HepG2 (cell line): ENCODE measurements at regions not wholly inside any gene's neighbourhood (a gene's known extent, or its start where the extent isn't known, plus 50 kb on each side); places are given as distances from the start of the nearest gene placed in this dataset.

Experiments used
- ATAC-seq: fragments of 200-7000 bp; cut with Tn5 transposase; 3 replicates; pipeline ENCODE4 v1.9.1; 2020; ENCODE audit warnings: mild to moderate bottlenecking, moderate library complexity
- BruUV-seq: library from RNA; stranded (reverse); fragments of 400-500 nt; replicated peaks from 2 replicates; lab custom pipeline; 2021; lab: Mats Ljungman, UMichigan
- CTCF ChIA-PET: fragments of 300-600 bp; formaldehyde crosslinking; extraction: SDS; loops from one replicate; lab custom pipeline; 2021; ENCODE audit warnings: low total read pairs, inconsistent platforms, low intra/inter-chr PET ratio; lab: Yijun Ruan, JAX
- POLR2A ChIA-PET: fragments of 350-600 bp; sonication (Branson Sonifier 250); formaldehyde crosslinking; loops from one replicate; lab custom pipeline; 2020; ENCODE audit warnings: antibody characterized with exemption, inconsistent platforms; lab: Yijun Ruan, JAX
- DNase-seq: peaks from one replicate; pipeline ENCODE4 v3.0.0-alpha.2; 2015; ENCODE audit warnings: low spot score
- FAIRE-seq: peaks from 3 replicates; lab custom pipeline; 2011; peaks lifted over from hg19 to GRCh38; lab: Jason Lieb, UNC
- H2AFZ ChIP-seq: one replicate; pipeline ENCODE4 v1.6.1; 2011; ENCODE audit warnings: low read length, inconsistent platforms
- H3K27ac ChIP-seq: fragments of 300-600 bp; 3 replicates; pipeline ENCODE4 v1.8.0; 2011; ENCODE audit warnings: mixed run types, mild to moderate bottlenecking, mixed read lengths, low read length, inconsistent platforms; ENCODE audit not compliant: insufficient read depth; ENCODE audit errors: extremely low read length
- H3K27me3 ChIP-seq, 2 experiments: fragments of 200-600 bp in 1 of 2; 2 replicates in 1 of 2; 3 replicates in 1 of 2; pipeline versions ENCODE4 v1.6.0 to v1.8.0; 2011; ENCODE audit warnings: low read length in 2 of 2, mild to moderate bottlenecking in 2 of 2, moderate library complexity in 2 of 2, inconsistent platforms in 1 of 2; ENCODE audit not compliant: insufficient read depth in 2 of 2, control insufficient read depth in 1 of 2
- H3K36me3 ChIP-seq, 2 experiments: fragments of 200-600 bp in 1 of 2; replicated peaks in 1 of 2; 2 replicates in 1 of 2; 3 replicates in 1 of 2; pipeline versions ENCODE4 v1.5.1 to v1.8.0; 2011; ENCODE audit warnings: low read length in 2 of 2, inconsistent platforms in 1 of 2; ENCODE audit not compliant: insufficient read depth in 2 of 2, control insufficient read depth in 1 of 2
- H3K4me1 ChIP-seq: 2 replicates; pipeline ENCODE4 v1.5.1; 2012; ENCODE audit warnings: low read length, inconsistent platforms; ENCODE audit not compliant: insufficient read depth
- H3K4me2 ChIP-seq: 2 replicates; pipeline ENCODE4 v1.6.0; 2011; ENCODE audit warnings: low read depth, low read length, inconsistent platforms
- H3K4me3 ChIP-seq, 3 experiments: fragments of 200-600 bp in 1 of 3; sonication (generic), shearing (Covaris generic) in 1 of 3; replicated peaks in 1 of 3; 2 replicates each; pipeline ENCODE4 v1.5.1; 2011 to 2016; ENCODE audit warnings: low read length in 3 of 3, inconsistent platforms in 2 of 3, low read depth in 2 of 3, mild to moderate bottlenecking in 2 of 3, control low read depth in 1 of 3, mixed read lengths in 1 of 3; ENCODE audit not compliant: insufficient read depth in 1 of 3
- H3K79me2 ChIP-seq: one replicate; pipeline ENCODE4 v1.6.1; 2011; ENCODE audit warnings: low read length, inconsistent platforms; ENCODE audit not compliant: insufficient read depth
- H3K9ac ChIP-seq: 2 replicates; pipeline ENCODE4 v1.6.0; 2011; ENCODE audit warnings: mild to moderate bottlenecking, low read depth, low read length, inconsistent platforms; ENCODE audit not compliant: insufficient read depth
- H3K9me3 ChIP-seq: 2 replicates; pipeline ENCODE4 v1.5.1; 2012; ENCODE audit warnings: mild to moderate bottlenecking, low read length
- H4K20me1 ChIP-seq: 2 replicates; pipeline ENCODE4 v1.6.0; 2011; ENCODE audit warnings: inconsistent platforms, mild to moderate bottlenecking, low read length, moderate library complexity; ENCODE audit not compliant: insufficient read depth
- ARNT ChIP-seq: fragments of 450-650 bp; IDR thresholded peaks from 2 replicates; pipeline ENCODE4 v1.6.1; 2017
- GTF3A ChIP-seq: sonication (generic); formaldehyde crosslinking; conservative IDR thresholded peaks from 2 replicates; pipeline ENCODE4 v1.4.0; 2020; ENCODE audit warnings: mild to moderate bottlenecking, missing genetic modification reagents
- NR2F2 ChIP-seq: IDR thresholded peaks from 2 replicates; pipeline ENCODE4 v1.6.1; 2012; ENCODE audit warnings: low read depth, inconsistent platforms, borderline replicate concordance
- ZFY ChIP-seq: sonication (generic); formaldehyde crosslinking; IDR thresholded peaks from 2 replicates; pipeline ENCODE4 v1.4.0; 2020; ENCODE audit warnings: missing genetic modification reagents
- ZNF30 ChIP-seq: sonication (generic); formaldehyde crosslinking; IDR thresholded peaks from 2 replicates; pipeline ENCODE4 v1.5.0; 2020; ENCODE audit warnings: mild to moderate bottlenecking, missing genetic modification reagents
- ZNF883 ChIP-seq: sonication (generic); formaldehyde crosslinking; IDR thresholded peaks from 2 replicates; pipeline ENCODE4 v1.5.1; 2020; ENCODE audit warnings: mild to moderate bottlenecking, missing genetic modification reagents; ENCODE audit errors: not compliant biosample characterization
- ZSCAN12 ChIP-seq: sonication (generic); formaldehyde crosslinking; IDR thresholded peaks from 2 replicates; pipeline ENCODE4 v1.9.0; 2021; ENCODE audit warnings: mild to moderate bottlenecking, missing genetic modification reagents
- WGBS: methylation state at CpG from one replicate; pipeline ENCODE4 v1.1.6; 2017; ENCODE audit warnings: low lambda C conversion rate; 5-methylcytosine and 5-hydroxymethylcytosine counted together
- in situ Hi-C: cut with HindIII; loops from 2 replicates; pipeline ENCODE4 v1.10.0; 2017; ENCODE audit warnings: low pct_unique_long_range_greater_than_20kb; ENCODE audit not compliant: extremely low pct_ligation_motif_present
- intact Hi-C: fragments of 100-400 bp; cut with micrococcal nuclease; formaldehyde crosslinking; loops from one replicate; pipeline ENCODE4 v1.10.0; 2022; ENCODE audit not compliant: unreplicated experiment
- TF ChIP-seq, protein P1 (sequence below): sonication (generic); formaldehyde crosslinking; IDR thresholded peaks from 2 replicates; pipeline ENCODE4 v1.4.0; 2020; ENCODE audit warnings: missing genetic modification reagents
- TF ChIP-seq, protein P2 (sequence below): sonication (generic); formaldehyde crosslinking; IDR thresholded peaks from 2 replicates; pipeline ENCODE4 v1.9.0; 2021; ENCODE audit warnings: missing genetic modification reagents, mild to moderate bottlenecking, borderline replicate concordance
- TF ChIP-seq, protein P3 (sequence below): sonication (generic); formaldehyde crosslinking; IDR thresholded peaks from 2 replicates; pipeline ENCODE4 v1.4.0; 2020; ENCODE audit warnings: missing genetic modification reagents, borderline replicate concordance
- TF ChIP-seq, protein P4 (sequence below): sonication (generic); formaldehyde crosslinking; IDR thresholded peaks from one replicate; pipeline ENCODE4 v1.5.1; 2020; ENCODE audit warnings: mild to moderate bottlenecking, missing genetic modification reagents; ENCODE audit errors: not compliant biosample characterization

DNA sequence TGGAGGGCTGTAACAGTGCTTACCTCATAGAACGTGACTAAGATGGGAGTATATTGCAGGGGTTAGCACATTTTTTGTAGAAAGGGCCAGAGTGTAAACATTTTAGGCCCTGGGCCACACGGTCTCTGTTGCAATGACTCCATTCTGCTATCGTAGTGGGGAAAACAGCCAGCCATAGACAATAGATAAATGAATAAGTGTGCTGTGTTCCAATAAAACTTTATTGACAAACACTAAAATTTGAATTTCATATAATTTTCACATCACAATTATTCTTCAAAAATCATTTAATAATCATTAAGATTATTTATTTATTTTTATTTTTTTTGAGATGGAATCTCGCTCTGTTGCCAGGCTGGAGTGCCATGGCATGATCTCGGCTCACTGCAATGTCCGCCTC lies 478.6 kb downstream of the SHQ1 start:
- Histone ChIP-seq H3K9ac (no peak overlapping the region), H4K20me1 (no peaks in the 10 kb centered on the region), H3K4me2 (no peak overlapping the region), H3K27me3 (peaks cover 0 to 4% of the 10 kb centered on the region in 2 experiments; a peak in 1 of 5 replicates), H2AFZ (no peak overlapping the region), H3K79me2 (no peaks in the 10 kb centered on the region), H3K4me3 (no peak overlapping the region), H3K9me3 (no peaks in the 10 kb centered on the region), H3K4me1 (no peaks in the 10 kb centered on the region), H3K36me3 (no peaks in the 10 kb centered on the region), H3K27ac (no peak overlapping the region)
- ATAC-seq = no peak
- ChIA-PET POLR2A (no interaction called here), CTCF (no interaction called here)
- BruUV-seq = no TSS peak
- WGBS = 81% methylated on average over 6 of the region's 6 CpGs
- intact Hi-C loops = no loop called here
- no peak for FAIRE-seq
- in situ Hi-C loops = no loop called here
- no peak for DNase-seq
- TF ChIP-seq NR2F2 (no peak), ZNF883 (CRISPR knock-in tag) (no peak), ZSCAN12 (CRISPR knock-in tag) (no peak), ARNT (no peak), ZNF30 (no peak), GTF3A (no peak), ZFY (CRISPR knock-in tag) (no peak)
- TF ChIP-seq, protein P1, sequence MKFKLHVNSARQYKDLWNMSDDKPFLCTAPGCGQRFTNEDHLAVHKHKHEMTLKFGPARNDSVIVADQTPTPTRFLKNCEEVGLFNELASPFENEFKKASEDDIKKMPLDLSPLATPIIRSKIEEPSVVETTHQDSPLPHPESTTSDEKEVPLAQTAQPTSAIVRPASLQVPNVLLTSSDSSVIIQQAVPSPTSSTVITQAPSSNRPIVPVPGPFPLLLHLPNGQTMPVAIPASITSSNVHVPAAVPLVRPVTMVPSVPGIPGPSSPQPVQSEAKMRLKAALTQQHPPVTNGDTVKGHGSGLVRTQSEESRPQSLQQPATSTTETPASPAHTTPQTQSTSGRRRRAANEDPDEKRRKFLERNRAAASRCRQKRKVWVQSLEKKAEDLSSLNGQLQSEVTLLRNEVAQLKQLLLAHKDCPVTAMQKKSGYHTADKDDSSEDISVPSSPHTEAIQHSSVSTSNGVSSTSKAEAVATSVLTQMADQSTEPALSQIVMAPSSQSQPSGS = no peak
- TF ChIP-seq, protein P2, sequence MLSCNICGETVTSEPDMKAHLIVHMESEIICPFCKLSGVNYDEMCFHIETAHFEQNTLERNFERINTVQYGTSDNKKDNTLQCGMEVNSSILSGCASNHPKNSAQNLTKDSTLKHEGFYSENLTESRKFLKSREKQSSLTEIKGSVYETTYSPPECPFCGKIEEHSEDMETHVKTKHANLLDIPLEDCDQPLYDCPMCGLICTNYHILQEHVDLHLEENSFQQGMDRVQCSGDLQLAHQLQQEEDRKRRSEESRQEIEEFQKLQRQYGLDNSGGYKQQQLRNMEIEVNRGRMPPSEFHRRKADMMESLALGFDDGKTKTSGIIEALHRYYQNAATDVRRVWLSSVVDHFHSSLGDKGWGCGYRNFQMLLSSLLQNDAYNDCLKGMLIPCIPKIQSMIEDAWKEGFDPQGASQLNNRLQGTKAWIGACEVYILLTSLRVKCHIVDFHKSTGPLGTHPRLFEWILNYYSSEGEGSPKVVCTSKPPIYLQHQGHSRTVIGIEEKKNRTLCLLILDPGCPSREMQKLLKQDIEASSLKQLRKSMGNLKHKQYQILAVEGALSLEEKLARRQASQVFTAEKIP = no peak
- TF ChIP-seq, protein P3, sequence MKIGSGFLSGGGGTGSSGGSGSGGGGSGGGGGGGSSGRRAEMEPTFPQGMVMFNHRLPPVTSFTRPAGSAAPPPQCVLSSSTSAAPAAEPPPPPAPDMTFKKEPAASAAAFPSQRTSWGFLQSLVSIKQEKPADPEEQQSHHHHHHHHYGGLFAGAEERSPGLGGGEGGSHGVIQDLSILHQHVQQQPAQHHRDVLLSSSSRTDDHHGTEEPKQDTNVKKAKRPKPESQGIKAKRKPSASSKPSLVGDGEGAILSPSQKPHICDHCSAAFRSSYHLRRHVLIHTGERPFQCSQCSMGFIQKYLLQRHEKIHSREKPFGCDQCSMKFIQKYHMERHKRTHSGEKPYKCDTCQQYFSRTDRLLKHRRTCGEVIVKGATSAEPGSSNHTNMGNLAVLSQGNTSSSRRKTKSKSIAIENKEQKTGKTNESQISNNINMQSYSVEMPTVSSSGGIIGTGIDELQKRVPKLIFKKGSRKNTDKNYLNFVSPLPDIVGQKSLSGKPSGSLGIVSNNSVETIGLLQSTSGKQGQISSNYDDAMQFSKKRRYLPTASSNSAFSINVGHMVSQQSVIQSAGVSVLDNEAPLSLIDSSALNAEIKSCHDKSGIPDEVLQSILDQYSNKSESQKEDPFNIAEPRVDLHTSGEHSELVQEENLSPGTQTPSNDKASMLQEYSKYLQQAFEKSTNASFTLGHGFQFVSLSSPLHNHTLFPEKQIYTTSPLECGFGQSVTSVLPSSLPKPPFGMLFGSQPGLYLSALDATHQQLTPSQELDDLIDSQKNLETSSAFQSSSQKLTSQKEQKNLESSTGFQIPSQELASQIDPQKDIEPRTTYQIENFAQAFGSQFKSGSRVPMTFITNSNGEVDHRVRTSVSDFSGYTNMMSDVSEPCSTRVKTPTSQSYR = no peak
- TF ChIP-seq, protein P4, sequence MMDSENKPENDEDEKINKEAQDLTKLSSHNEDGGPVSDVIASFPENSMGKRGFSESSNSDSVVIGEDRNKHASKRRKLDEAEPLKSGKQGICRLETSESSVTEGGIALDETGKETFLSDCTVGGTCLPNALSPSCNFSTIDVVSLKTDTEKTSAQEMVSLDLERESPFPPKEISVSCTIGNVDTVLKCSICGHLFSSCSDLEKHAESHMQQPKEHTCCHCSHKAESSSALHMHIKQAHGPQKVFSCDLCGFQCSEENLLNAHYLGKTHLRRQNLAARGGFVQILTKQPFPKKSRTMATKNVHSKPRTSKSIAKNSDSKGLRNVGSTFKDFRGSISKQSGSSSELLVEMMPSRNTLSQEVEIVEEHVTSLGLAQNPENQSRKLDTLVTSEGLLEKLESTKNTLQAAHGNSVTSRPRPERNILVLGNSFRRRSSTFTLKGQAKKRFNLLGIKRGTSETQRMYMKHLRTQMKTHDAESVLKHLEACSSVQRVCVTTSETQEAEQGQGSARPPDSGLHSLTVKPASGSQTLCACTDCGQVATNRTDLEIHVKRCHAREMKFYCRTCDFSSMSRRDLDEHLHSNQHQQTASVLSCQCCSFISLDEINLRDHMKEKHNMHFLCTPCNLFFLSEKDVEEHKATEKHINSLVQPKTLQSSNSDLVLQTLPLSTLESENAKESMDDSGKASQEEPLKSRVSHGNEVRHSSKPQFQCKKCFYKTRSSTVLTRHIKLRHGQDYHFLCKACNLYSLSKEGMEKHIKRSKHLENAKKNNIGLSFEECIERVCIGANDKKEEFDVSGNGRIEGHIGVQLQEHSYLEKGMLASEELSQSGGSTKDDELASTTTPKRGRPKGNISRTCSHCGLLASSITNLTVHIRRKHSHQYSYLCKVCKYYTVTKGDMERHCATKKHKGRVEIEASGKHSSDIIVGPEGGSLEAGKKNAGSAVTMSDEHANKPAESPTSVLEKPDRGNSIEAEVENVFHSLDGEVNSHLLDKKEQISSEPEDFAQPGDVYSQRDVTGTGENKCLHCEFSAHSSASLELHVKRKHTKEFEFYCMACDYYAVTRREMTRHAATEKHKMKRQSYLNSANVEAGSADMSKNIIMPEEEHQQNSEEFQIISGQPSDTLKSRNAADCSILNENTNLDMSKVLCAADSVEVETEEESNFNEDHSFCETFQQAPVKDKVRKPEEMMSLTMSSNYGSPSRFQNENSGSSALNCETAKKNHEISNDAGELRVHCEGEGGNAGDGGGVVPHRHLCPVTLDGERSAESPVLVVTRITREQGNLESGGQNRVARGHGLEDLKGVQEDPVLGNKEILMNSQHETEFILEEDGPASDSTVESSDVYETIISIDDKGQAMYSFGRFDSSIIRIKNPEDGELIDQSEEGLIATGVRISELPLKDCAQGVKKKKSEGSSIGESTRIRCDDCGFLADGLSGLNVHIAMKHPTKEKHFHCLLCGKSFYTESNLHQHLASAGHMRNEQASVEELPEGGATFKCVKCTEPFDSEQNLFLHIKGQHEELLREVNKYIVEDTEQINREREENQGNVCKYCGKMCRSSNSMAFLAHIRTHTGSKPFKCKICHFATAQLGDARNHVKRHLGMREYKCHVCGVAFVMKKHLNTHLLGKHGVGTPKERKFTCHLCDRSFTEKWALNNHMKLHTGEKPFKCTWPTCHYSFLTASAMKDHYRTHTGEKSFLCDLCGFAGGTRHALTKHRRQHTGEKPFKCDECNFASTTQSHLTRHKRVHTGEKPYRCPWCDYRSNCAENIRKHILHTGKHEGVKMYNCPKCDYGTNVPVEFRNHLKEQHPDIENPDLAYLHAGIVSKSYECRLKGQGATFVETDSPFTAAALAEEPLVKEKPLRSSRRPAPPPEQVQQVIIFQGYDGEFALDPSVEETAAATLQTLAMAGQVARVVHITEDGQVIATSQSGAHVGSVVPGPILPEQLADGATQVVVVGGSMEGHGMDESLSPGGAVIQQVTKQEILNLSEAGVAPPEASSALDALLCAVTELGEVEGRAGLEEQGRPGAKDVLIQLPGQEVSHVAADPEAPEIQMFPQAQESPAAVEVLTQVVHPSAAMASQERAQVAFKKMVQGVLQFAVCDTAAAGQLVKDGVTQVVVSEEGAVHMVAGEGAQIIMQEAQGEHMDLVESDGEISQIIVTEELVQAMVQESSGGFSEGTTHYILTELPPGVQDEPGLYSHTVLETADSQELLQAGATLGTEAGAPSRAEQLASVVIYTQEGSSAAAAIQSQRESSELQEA (CRISPR knock-in tag) = no peak
